ENCODE measurements at regions not wholly inside any gene's neighbourhood (a gene's known extent, or its start where the extent isn't known, plus 50 kb on each side); places are given as distances from the start of the nearest gene placed in this dataset.
"Not testable (repeated sequence)": the region's sequence is repeated elsewhere in the genome, so short reads cannot be mapped to it uniquely, and the experiment has no call there.

GRCh38 chr12:89289720-89290119, 62.6 kb downstream of the DUSP6 start:
- peaks cover 3% of the 10 kb centered on the region for H3K36me3 Mint-ChIP-seq
- CTCF ChIA-PET: no interaction called here
- no peaks in the 10 kb centered on the region for H3K27me3 Mint-ChIP-seq
- H3K4me1 Mint-ChIP-seq: no peaks in the 10 kb centered on the region
- no peak overlapping the region for H3K27ac Mint-ChIP-seq
- no peak for ATAC-seq
- H3K4me3 Mint-ChIP-seq: no peak overlapping the region
- DNase-seq: no peak
- H3K9me3 Mint-ChIP-seq (ENCODE audit: low read depth): no peaks in the 10 kb centered on the region

GRCh38 chr12:89288959-89289358, 63.3 kb downstream of the DUSP6 start:
- no peaks in the 10 kb centered on the region for H3K27me3 Mint-ChIP-seq
- H3K4me1 Mint-ChIP-seq: no peaks in the 10 kb centered on the region
- ATAC-seq (no peak), DNase-seq (no peak)
- H3K36me3 Mint-ChIP-seq: peaks cover 3% of the 10 kb centered on the region
- H3K9me3 Mint-ChIP-seq (ENCODE audit: low read depth): no peaks in the 10 kb centered on the region
- CTCF ChIA-PET: interaction anchor here (1.2 kb wide), 1 partner anchor 14 kb away, joined by 3 read pairs; no protein-coding TSS in a partner anchor
- H3K27ac Mint-ChIP-seq: no peak overlapping the region
- no peak overlapping the region for H3K4me3 Mint-ChIP-seq

GRCh38 chr12:89286501-89286900, 65.8 kb downstream of the DUSP6 start:
- Mint-ChIP-seq H3K27ac (no peak overlapping the region), H3K4me1 (peaks cover 5% of the 10 kb centered on the region), H3K27me3 (no peaks in the 10 kb centered on the region), H3K36me3 (peaks cover 8% of the 10 kb centered on the region), H3K9me3 (ENCODE audit: low read depth) (no peaks in the 10 kb centered on the region), H3K4me3 (no peak overlapping the region)
- no peak for ATAC-seq
- CTCF ChIA-PET: interaction anchor here (0.9 kb wide), 1 partner anchor 9 kb away, joined by 3 read pairs; no protein-coding TSS in a partner anchor
- no peak for DNase-seq

- Mint-ChIP-seq H3K4me3 (no peak overlapping the region), H3K36me3 (peaks cover 13% of the 10 kb centered on the region), H3K27ac (peak overlapping the region; percentile 82), H3K4me1 (peaks cover 16% of the 10 kb centered on the region), H3K9me3 (ENCODE audit: low read depth) (no peaks in the 10 kb centered on the region), H3K27me3 (no peaks in the 10 kb centered on the region)
- ATAC-seq: no peak
- DNase-seq: no peak
- CTCF ChIA-PET: interaction anchor here (0.8 to 1.3 kb wide), 5 partner anchors 23 to 242 kb away, joined by 3 to 4 read pairs (median 3); no protein-coding TSS in a partner anchor
Measured at GRCh38 chr12:89281539-89281867, 70.8 kb downstream of the DUSP6 start.

GRCh38 chr12:89280833-89281538, 71.3 kb downstream of the DUSP6 start:
- ATAC-seq (peak; percentile 64), DNase-seq (no peak)
- CTCF ChIA-PET: interaction anchor here (0.8 to 1.3 kb wide), 6 partner anchors 22 to 242 kb away, joined by 3 to 4 read pairs (median 3); no protein-coding TSS in a partner anchor
- Mint-ChIP-seq H3K4me3 (peak overlapping the region; percentile 39), H3K4me1 (peaks cover 16% of the 10 kb centered on the region), H3K27ac (peak overlapping the region; percentile 82), H3K36me3 (peaks cover 13% of the 10 kb centered on the region), H3K9me3 (ENCODE audit: low read depth) (no peaks in the 10 kb centered on the region), H3K27me3 (no peaks in the 10 kb centered on the region)

- no peak for ATAC-seq
- no peaks in the 10 kb centered on the region for H3K27me3 Mint-ChIP-seq
- H3K27ac Mint-ChIP-seq: no peak overlapping the region
- no peaks in the 10 kb centered on the region for H3K9me3 Mint-ChIP-seq (ENCODE audit: low read depth)
- CTCF ChIA-PET: no interaction called here
- peaks cover 13% of the 10 kb centered on the region for H3K36me3 Mint-ChIP-seq
- peaks cover 16% of the 10 kb centered on the region for H3K4me1 Mint-ChIP-seq
- no peak for DNase-seq
- no peak overlapping the region for H3K4me3 Mint-ChIP-seq
Measured at GRCh38 chr12:89279499-89279898, 72.8 kb downstream of the DUSP6 start.

- Mint-ChIP-seq H3K27me3 (no peaks in the 10 kb centered on the region), H3K4me1 (peaks cover 17% of the 10 kb centered on the region), H3K4me3 (no peak overlapping the region), H3K27ac (no peak overlapping the region), H3K9me3 (ENCODE audit: low read depth) (no peaks in the 10 kb centered on the region), H3K36me3 (peaks cover 13% of the 10 kb centered on the region)
- CTCF ChIA-PET: no interaction called here
- ATAC-seq (no peak), DNase-seq (no peak)
Measured at GRCh38 chr12:89278862-89279261, 73.4 kb downstream of the DUSP6 start.

- Mint-ChIP-seq H3K27me3 (no peaks in the 10 kb centered on the region), H3K9me3 (ENCODE audit: low read depth) (no peaks in the 10 kb centered on the region), H3K27ac (no peak overlapping the region), H3K4me1 (peaks cover 23% of the 10 kb centered on the region), H3K4me3 (no peak overlapping the region), H3K36me3 (peaks cover 18% of the 10 kb centered on the region)
- CTCF ChIA-PET: interaction anchor here (0.8 kb wide), 1 partner anchor 26 kb away, joined by 3 read pairs; no protein-coding TSS in a partner anchor
- DNase-seq (no peak), ATAC-seq (no peak)
Measured at GRCh38 chr12:89278169-89278568, 74.1 kb downstream of the DUSP6 start.

- CTCF ChIA-PET: interaction anchor here (1.2 to 1.5 kb wide), 2 partner anchors 33 to 225 kb away, joined by 3 read pairs; no protein-coding TSS in a partner anchor
- H3K4me1 Mint-ChIP-seq: peaks cover 25% of the 10 kb centered on the region
- H3K27me3 Mint-ChIP-seq: no peaks in the 10 kb centered on the region
- H3K4me3 Mint-ChIP-seq: no peak overlapping the region
- H3K36me3 Mint-ChIP-seq: peaks cover 19% of the 10 kb centered on the region
- DNase-seq: no peak
- ATAC-seq: no peak
- no peak overlapping the region for H3K27ac Mint-ChIP-seq
- H3K9me3 Mint-ChIP-seq (ENCODE audit: low read depth): peaks cover 3% of the 10 kb centered on the region
Measured at GRCh38 chr12:89276860-89277259, 75.4 kb downstream of the DUSP6 start.

- no peak for DNase-seq
- Mint-ChIP-seq H3K4me1 (peaks cover 13% of the 10 kb centered on the region), H3K27me3 (no peaks in the 10 kb centered on the region), H3K4me3 (no peak overlapping the region), H3K27ac (peak overlapping the region; percentile 29), H3K9me3 (ENCODE audit: low read depth) (peaks cover 8% of the 10 kb centered on the region), H3K36me3 (peaks cover 20% of the 10 kb centered on the region)
- CTCF ChIA-PET: interaction anchor here (1.4 kb wide), 1 partner anchor 23 kb away, joined by 3 read pairs; no protein-coding TSS in a partner anchor
- ATAC-seq: no peak
Measured at GRCh38 chr12:89273525-89273924, 78.8 kb downstream of the DUSP6 start.

- ATAC-seq (no peak), DNase-seq (no peak)
- H3K4me3 Mint-ChIP-seq: no peak overlapping the region
- H3K9me3 Mint-ChIP-seq (ENCODE audit: low read depth): peaks cover 8% of the 10 kb centered on the region
- H3K4me1 Mint-ChIP-seq: peaks cover 13% of the 10 kb centered on the region
- H3K36me3 Mint-ChIP-seq: peaks cover 23% of the 10 kb centered on the region
- no peak overlapping the region for H3K27ac Mint-ChIP-seq
- CTCF ChIA-PET: no interaction called here
- H3K27me3 Mint-ChIP-seq: no peaks in the 10 kb centered on the region
Measured at GRCh38 chr12:89270548-89270947, 81.8 kb downstream of the DUSP6 start.

GRCh38 chr12:89269174-89269573, 83.1 kb downstream of the DUSP6 start:
- Mint-ChIP-seq H3K27ac (no peak overlapping the region), H3K36me3 (peaks cover 23% of the 10 kb centered on the region), H3K4me3 (no peak overlapping the region), H3K27me3 (no peaks in the 10 kb centered on the region), H3K4me1 (peaks cover 11% of the 10 kb centered on the region), H3K9me3 (ENCODE audit: low read depth) (peaks cover 8% of the 10 kb centered on the region)
- no peak for ATAC-seq
- CTCF ChIA-PET: interaction anchor here (1.1 kb wide), 1 partner anchor 24 kb away, joined by 4 read pairs; no protein-coding TSS in a partner anchor
- no peak for DNase-seq

GRCh38 chr12:89267404-89267803, 84.9 kb downstream of the DUSP6 start:
- Mint-ChIP-seq H3K36me3 (peaks cover 15% of the 10 kb centered on the region), H3K27ac (no peak overlapping the region), H3K9me3 (ENCODE audit: low read depth) (peaks cover 5% of the 10 kb centered on the region), H3K4me1 (no peaks in the 10 kb centered on the region), H3K27me3 (no peaks in the 10 kb centered on the region), H3K4me3 (no peak overlapping the region)
- no peak for ATAC-seq
- CTCF ChIA-PET: interaction anchor here (0.9 kb wide), 1 partner anchor 22 kb away, joined by 3 read pairs; no protein-coding TSS in a partner anchor
- DNase-seq: no peak

- ATAC-seq; H3K4me3 Mint-ChIP-seq; DNase-seq; H3K9me3 Mint-ChIP-seq (ENCODE audit: low read depth); H3K27me3 Mint-ChIP-seq; H3K27ac Mint-ChIP-seq; H3K4me1 Mint-ChIP-seq: not testable (repeated sequence)
- CTCF ChIA-PET: interaction anchor here (0.9 kb wide), 1 partner anchor 21 kb away, joined by 3 read pairs; no protein-coding TSS in a partner anchor
- peaks cover 15% of the 10 kb centered on the region for H3K36me3 Mint-ChIP-seq
Measured at GRCh38 chr12:89266574-89267188, 85.6 kb downstream of the DUSP6 start.

Measured in activated CD8-positive, alpha-beta memory T cell treated with anti-CD3 and anti-CD28 coated beads, Interleukin-2, amount 10 ng/mL, durations not matched to agents 7 days and 5 days (primary cell).